ENCODE measurements at regions not wholly inside any gene's neighbourhood (a gene's known extent, or its start where the extent isn't known, plus 50 kb on each side); places are given as distances from the start of the nearest gene placed in this dataset.

DNA sequence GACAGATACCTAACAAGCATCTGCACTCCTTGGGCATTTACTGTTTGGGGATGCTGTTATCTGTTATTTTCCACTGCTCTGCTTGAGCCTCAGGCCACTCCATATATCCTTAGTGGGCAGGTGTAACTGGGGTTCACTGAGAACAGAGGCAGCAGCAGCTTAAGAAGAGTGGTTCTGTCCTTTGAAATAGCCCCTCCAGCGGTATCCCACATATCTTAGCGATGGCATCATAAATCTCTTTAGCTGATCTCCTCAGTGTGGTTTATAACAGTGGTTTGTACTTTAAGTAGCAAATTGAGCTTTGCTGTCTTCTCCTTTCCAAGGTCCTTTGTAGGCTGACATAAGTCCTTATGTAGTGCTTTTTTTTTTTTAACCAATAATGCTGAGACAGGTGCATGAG, 79.7 kb upstream of the RPRM start:
- TF ChIP-seq EZH2 (IDR thresholded peaks at IDR 0.05) (no peak), POLR2AphosphoS5 (IDR thresholded peaks at IDR 0.05; ENCODE audit: borderline replicate concordance, low read depth, low read length) (no peak)

Data from SK-N-MC (cell line).